Gastroesophageal sphincter (tissue), 3 donors: ENCODE measurements at regions not wholly inside any gene's neighbourhood (a gene's known extent, or its start where the extent isn't known, plus 50 kb on each side); places are given as distances from the start of the nearest gene placed in this dataset.

Experiments
- POLR2A ChIP-seq, 2 donors: fragments of 450-650 bp; IDR thresholded peaks; one replicate each; pipeline ENCODE4 v1.6.1; 2017; ENCODE audit warnings: antibody characterized with exemption in 2 of 2, mild to moderate bottlenecking in 2 of 2, moderate library complexity in 1 of 2
- POLR2AphosphoS5 ChIP-seq: sonication (generic); formaldehyde crosslinking; IDR thresholded peaks from one replicate; pipeline ENCODE4 v1.6.1; 2017; ENCODE audit warnings: antibody characterized with exemption
- TF ChIP-seq, protein P1 (sequence below), 4 experiments: fragments of 200-600 bp in 2 of 4; fragments of 450-650 bp in 2 of 4; sonication (generic) in 1 of 4; IDR thresholded peaks; one replicate each; pipeline ENCODE4 v1.5.1; 2017 to 2019; ENCODE audit warnings: antibody characterized with exemption in 4 of 4, mild to moderate bottlenecking in 2 of 4, moderate library complexity in 2 of 4

DNA sequence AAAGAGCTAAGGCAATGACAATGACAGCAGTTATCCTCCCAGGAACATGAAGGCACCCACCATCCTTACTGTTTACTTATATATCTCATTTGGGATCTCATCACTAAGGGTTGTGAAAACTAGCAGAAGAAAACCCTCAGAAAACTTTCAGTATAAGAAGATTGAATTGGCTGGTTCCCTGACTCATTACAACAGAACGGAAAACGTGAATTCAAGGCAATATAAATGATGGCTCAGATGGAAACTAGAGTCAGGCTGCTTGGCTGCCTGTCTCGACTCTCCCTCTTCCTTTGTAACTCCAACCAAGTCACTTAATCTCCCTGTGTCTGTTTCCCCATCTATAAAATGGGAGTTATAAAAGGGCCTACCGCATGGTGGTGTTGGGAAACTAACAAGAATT, 387.1 kb upstream of the JARID2 start:
- TF ChIP-seq, protein P1, sequence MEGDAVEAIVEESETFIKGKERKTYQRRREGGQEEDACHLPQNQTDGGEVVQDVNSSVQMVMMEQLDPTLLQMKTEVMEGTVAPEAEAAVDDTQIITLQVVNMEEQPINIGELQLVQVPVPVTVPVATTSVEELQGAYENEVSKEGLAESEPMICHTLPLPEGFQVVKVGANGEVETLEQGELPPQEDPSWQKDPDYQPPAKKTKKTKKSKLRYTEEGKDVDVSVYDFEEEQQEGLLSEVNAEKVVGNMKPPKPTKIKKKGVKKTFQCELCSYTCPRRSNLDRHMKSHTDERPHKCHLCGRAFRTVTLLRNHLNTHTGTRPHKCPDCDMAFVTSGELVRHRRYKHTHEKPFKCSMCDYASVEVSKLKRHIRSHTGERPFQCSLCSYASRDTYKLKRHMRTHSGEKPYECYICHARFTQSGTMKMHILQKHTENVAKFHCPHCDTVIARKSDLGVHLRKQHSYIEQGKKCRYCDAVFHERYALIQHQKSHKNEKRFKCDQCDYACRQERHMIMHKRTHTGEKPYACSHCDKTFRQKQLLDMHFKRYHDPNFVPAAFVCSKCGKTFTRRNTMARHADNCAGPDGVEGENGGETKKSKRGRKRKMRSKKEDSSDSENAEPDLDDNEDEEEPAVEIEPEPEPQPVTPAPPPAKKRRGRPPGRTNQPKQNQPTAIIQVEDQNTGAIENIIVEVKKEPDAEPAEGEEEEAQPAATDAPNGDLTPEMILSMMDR (IDR thresholded peaks at IDR 0.05): no peak
- TF ChIP-seq POLR2A (IDR thresholded peaks at IDR 0.05): no peak
- TF ChIP-seq POLR2AphosphoS5: no peak
